Fibroblast of villous mesenchyme (primary cell): ENCODE measurements at regions not wholly inside any gene's neighbourhood (a gene's known extent, or its start where the extent isn't known, plus 50 kb on each side); places are given as distances from the start of the nearest gene placed in this dataset.
"Not testable (repeated sequence)": the region's sequence is repeated elsewhere in the genome, so short reads cannot be mapped to it uniquely, and the experiment has no call there.

ENCODE experiments used
- DNase-seq: peaks from one replicate; pipeline ENCODE4 v3.0.0-alpha.2; 2010; ENCODE audit warnings: low read depth
- H3K4me3 ChIP-seq: 2 replicates; pipeline ENCODE4 v1.5.1; 2011; ENCODE audit warnings: low read depth, mild to moderate bottlenecking, low read length
- TF ChIP-seq, protein P1 (sequence below): IDR thresholded peaks from 2 replicates; pipeline ENCODE4 v1.5.1; 2012; ENCODE audit warnings: low read depth, mild to moderate bottlenecking, low read length; ENCODE audit not compliant: insufficient read depth

GRCh38 chr6:157727629-157728182 lies 95.3 kb upstream of the SNX9 start:
- TF ChIP-seq, protein P1, sequence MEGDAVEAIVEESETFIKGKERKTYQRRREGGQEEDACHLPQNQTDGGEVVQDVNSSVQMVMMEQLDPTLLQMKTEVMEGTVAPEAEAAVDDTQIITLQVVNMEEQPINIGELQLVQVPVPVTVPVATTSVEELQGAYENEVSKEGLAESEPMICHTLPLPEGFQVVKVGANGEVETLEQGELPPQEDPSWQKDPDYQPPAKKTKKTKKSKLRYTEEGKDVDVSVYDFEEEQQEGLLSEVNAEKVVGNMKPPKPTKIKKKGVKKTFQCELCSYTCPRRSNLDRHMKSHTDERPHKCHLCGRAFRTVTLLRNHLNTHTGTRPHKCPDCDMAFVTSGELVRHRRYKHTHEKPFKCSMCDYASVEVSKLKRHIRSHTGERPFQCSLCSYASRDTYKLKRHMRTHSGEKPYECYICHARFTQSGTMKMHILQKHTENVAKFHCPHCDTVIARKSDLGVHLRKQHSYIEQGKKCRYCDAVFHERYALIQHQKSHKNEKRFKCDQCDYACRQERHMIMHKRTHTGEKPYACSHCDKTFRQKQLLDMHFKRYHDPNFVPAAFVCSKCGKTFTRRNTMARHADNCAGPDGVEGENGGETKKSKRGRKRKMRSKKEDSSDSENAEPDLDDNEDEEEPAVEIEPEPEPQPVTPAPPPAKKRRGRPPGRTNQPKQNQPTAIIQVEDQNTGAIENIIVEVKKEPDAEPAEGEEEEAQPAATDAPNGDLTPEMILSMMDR: no peak

GRCh38 chr6:157728183-157728881 lies 94.7 kb upstream of the SNX9 start:
- H3K4me3 ChIP-seq: no peak overlapping the region
- DNase-seq: no peak
- TF ChIP-seq, protein P1: no peak

More at GRCh38 chr6:157727629-157728182, 95.3 kb upstream of the SNX9 start:
- no peak for DNase-seq
- H3K4me3 ChIP-seq: no peak overlapping the region

DNA sequence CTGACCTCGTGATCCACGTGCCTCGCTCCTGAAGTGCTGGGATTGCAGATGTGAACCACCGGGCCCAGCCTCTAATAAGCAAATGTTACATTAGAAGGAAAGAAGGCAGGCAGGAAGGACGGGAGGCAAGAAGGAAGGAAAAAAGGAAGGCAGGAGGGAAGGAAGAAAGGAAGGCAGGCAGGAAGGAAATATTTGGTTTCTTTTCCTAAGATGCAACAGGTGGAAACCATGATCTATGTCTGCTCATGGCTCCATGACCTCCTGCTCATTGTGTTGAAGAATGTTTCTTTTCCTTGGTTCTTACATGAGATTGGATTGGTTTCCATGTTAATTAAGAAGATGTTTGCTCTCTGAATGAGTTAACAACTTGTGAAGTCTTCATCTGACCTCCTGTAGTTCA lies 91.8 kb upstream of the SNX9 start:
- no peak overlapping the region for H3K4me3 ChIP-seq
- DNase-seq: no peak
- TF ChIP-seq, protein P1: no peak

GRCh38 chr6:157732007-157732406 lies 91.0 kb upstream of the SNX9 start:
- TF ChIP-seq, protein P1: no peak
- H3K4me3 ChIP-seq: no peak overlapping the region
- DNase-seq: no peak

- no peak overlapping the region for H3K4me3 ChIP-seq
- no peak for DNase-seq
- TF ChIP-seq, protein P1: no peak
Measured at GRCh38 chr6:157732416-157733161, 90.5 kb upstream of the SNX9 start.

DNA sequence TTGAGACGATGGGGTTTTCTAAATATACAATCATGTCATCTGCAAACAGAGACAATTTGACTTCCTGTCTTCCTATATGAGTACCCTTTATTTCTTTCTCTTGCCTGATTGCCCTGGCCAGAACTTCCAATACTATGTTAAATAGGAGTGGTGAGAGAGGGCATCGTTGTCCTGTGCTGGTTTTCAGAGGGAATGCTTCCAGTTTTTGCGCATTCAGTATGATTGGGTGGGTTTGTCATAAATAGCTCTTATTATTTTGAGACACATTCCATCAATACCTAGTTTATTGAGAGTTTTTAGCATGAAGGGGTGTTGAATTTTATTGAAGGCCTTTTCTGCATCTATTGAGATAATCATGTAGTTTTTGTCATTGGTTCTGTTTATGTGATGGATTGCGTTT lies 86.5 kb upstream of the SNX9 start:
- DNase-seq, H3K4me3 ChIP-seq: not testable (repeated sequence)

DNA sequence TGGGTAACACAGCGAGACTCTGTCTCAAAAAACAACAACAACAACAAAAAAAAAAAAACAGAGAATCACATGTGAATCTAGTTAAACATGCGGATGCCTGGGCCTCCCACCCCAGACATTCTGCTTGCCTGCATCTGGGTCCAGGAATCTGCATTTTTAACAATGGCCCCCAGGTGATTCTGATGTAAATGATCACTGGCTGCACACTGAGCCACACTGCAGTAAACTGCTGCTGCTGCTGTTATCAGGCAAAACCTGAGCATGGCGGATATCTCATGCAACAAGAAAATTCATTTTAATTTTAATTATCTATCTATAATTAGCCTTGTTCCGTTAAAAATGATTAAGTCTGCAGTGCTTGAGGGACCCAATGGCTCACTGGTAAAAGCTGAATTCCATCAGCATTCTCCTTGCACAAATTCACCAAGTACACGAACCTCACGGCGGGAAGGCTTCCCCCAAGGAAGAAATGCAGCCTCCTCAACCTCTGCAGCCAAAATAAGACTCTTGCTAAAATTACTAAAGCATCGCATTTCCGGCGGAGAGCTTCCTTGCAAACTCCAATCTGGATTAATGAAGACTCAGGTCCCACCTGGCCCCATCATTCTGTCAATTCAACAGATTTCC lies 81.6 kb upstream of the SNX9 start:
- no peak for DNase-seq
- TF ChIP-seq, protein P1: no peak
- no peak overlapping the region for H3K4me3 ChIP-seq
